ENCODE measurements at regions not wholly inside any gene's neighbourhood (a gene's known extent, or its start where the extent isn't known, plus 50 kb on each side); places are given as distances from the start of the nearest gene placed in this dataset.

DNA sequence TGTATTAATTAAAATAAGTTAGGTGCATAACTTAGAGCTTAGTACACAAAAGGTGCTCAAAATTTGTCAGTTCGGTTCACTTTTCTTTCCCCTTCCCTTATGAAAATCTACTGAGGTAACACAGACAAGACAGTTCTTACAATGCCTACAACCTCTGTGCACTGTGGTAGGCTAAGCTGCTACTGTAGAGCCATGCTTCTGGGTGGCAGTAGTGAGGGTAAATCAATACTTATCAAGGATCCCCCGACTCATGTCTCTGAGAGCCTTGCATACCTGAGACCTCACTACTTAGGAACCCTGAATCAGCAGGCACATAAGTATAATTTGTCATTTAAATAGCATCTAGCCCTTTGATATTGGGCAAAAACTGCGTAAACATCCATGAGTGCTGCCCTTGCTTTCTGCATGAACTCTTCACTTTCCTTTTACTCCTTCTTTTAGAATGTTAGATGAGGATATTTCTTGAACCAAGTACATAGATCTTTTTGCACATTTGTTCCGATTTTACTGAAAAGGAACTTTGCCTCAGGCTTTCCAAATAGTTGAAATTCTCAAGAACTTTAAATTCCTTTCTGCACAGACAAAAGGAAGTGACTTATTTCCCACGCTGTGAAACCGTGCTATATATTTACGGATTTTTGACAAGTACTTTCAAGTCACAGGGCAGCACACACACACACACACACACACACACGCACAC lies 234.4 kb downstream of the TRIB2 start:
- TF ChIP-seq, protein P1, sequence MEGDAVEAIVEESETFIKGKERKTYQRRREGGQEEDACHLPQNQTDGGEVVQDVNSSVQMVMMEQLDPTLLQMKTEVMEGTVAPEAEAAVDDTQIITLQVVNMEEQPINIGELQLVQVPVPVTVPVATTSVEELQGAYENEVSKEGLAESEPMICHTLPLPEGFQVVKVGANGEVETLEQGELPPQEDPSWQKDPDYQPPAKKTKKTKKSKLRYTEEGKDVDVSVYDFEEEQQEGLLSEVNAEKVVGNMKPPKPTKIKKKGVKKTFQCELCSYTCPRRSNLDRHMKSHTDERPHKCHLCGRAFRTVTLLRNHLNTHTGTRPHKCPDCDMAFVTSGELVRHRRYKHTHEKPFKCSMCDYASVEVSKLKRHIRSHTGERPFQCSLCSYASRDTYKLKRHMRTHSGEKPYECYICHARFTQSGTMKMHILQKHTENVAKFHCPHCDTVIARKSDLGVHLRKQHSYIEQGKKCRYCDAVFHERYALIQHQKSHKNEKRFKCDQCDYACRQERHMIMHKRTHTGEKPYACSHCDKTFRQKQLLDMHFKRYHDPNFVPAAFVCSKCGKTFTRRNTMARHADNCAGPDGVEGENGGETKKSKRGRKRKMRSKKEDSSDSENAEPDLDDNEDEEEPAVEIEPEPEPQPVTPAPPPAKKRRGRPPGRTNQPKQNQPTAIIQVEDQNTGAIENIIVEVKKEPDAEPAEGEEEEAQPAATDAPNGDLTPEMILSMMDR (IDR thresholded peaks at IDR 0.05) = no peak
- TF ChIP-seq POLR2A (IDR thresholded peaks at IDR 0.05) = no peak

Measured in body of pancreas (tissue), 4 donors.